Neuronal stem cell (in vitro differentiated cells): ENCODE measurements at regions not wholly inside any gene's neighbourhood (a gene's known extent, or its start where the extent isn't known, plus 50 kb on each side); places are given as distances from the start of the nearest gene placed in this dataset.

Experiments
- DNase-seq: peaks from one replicate; pipeline ENCODE4 v3.0.0-alpha.2; 2013; ENCODE audit warnings: low spot score
- H2AFZ ChIP-seq: one replicate; pipeline ENCODE4 v1.6.1; 2013; ENCODE audit warnings: mild to moderate bottlenecking, low read length, inconsistent platforms
- H2AK5ac ChIP-seq: 2 replicates; pipeline ENCODE4 v1.6.1; 2013; ENCODE audit warnings: low read depth, mild to moderate bottlenecking, inconsistent platforms, low read length, moderate library complexity, mixed read lengths
- H2BK120ac ChIP-seq: 2 replicates; pipeline ENCODE4 v1.6.1; 2013; ENCODE audit warnings: low read depth, mild to moderate bottlenecking, inconsistent platforms, low read length, moderate library complexity, mixed read lengths
- H2BK12ac ChIP-seq: one replicate; pipeline ENCODE4 v1.6.1; 2013; ENCODE audit warnings: low read length, inconsistent platforms
- H2BK15ac ChIP-seq: 2 replicates; pipeline ENCODE4 v1.6.1; 2013; ENCODE audit warnings: mild to moderate bottlenecking, low read length, inconsistent platforms, mixed read lengths
- H2BK5ac ChIP-seq: one replicate; pipeline ENCODE4 v1.6.1; 2013; ENCODE audit warnings: inconsistent platforms, mild to moderate bottlenecking, low read length, moderate library complexity
- H3K14ac ChIP-seq: one replicate; pipeline ENCODE4 v1.6.1; 2013; ENCODE audit warnings: low read length, inconsistent platforms
- H3K18ac ChIP-seq: 2 replicates; pipeline ENCODE4 v1.6.1; 2013; ENCODE audit warnings: low read length, inconsistent platforms
- H3K23ac ChIP-seq: 2 replicates; pipeline ENCODE4 v1.6.1; 2013; ENCODE audit warnings: low read depth, mild to moderate bottlenecking, mixed read lengths, low read length, inconsistent platforms; ENCODE audit not compliant: poor library complexity
- H3K27ac ChIP-seq: replicated peaks from 3 replicates; pipeline ENCODE4 v1.5.1; 2013; ENCODE audit warnings: low read length, inconsistent platforms
- H3K27me3 ChIP-seq, 3 experiments: 2 replicates each; pipeline ENCODE4 v1.6.1; 2013; ENCODE audit warnings: low read length in 3 of 3, mild to moderate bottlenecking in 2 of 3, inconsistent platforms in 1 of 3, low read depth in 1 of 3, mixed read lengths in 1 of 3, moderate library complexity in 1 of 3; ENCODE audit not compliant: control insufficient read depth in 3 of 3, insufficient read depth in 3 of 3
- H3K36me3 ChIP-seq, 2 donors: replicated peaks in 1 of 2; 2 replicates each; pipeline ENCODE4 v1.6.1; 2013; ENCODE audit warnings: low read length in 2 of 2; ENCODE audit not compliant: control insufficient read depth in 2 of 2, insufficient read depth in 2 of 2
- H3K4ac ChIP-seq: 2 replicates; pipeline ENCODE4 v1.6.1; 2013; ENCODE audit warnings: inconsistent platforms, mild to moderate bottlenecking, low read length, moderate library complexity
- H3K4me1 ChIP-seq, 2 donors: 1 replicate in 1 of 2; 2 replicates in 1 of 2; pipeline ENCODE4 v1.6.1; 2013; ENCODE audit warnings: low read length in 2 of 2, low read depth in 1 of 2; ENCODE audit not compliant: control insufficient read depth in 2 of 2, insufficient read depth in 1 of 2
- H3K4me2 ChIP-seq: one replicate; pipeline ENCODE4 v1.6.1; 2013; ENCODE audit warnings: mild to moderate bottlenecking, low read length, inconsistent platforms; ENCODE audit not compliant: insufficient read depth, poor library complexity, severe bottlenecking
- H3K4me3 ChIP-seq, 2 donors: 2 replicates each; pipeline ENCODE4 v1.5.1; 2013; ENCODE audit warnings: low read length in 2 of 2, mild to moderate bottlenecking in 2 of 2, inconsistent platforms in 1 of 2, moderate library complexity in 1 of 2
- H3K79me1 ChIP-seq: one replicate; pipeline ENCODE4 v1.6.1; 2013; ENCODE audit warnings: low read depth, mild to moderate bottlenecking, inconsistent platforms, low read length, moderate library complexity
- H3K9ac ChIP-seq: one replicate; pipeline ENCODE4 v1.6.1; 2013; ENCODE audit warnings: mild to moderate bottlenecking, low read depth, low read length, inconsistent platforms; ENCODE audit not compliant: poor library complexity
- H3K9me3 ChIP-seq, 2 donors: replicated peaks in 1 of 2; 2 replicates each; pipeline versions ENCODE3 to v1.6.1; 2013; ENCODE audit warnings: low read length in 2 of 2, mild to moderate bottlenecking in 2 of 2, inconsistent platforms in 1 of 2, low read depth in 1 of 2, mixed read lengths in 1 of 2, moderate library complexity in 1 of 2; ENCODE audit not compliant: control insufficient read depth in 2 of 2, insufficient read depth in 1 of 2
- H4K8ac ChIP-seq: one replicate; pipeline ENCODE4 v1.6.1; 2013; ENCODE audit warnings: low read depth, mild to moderate bottlenecking, inconsistent platforms, low read length, moderate library complexity
- H4K91ac ChIP-seq: one replicate; pipeline ENCODE4 v1.6.1; 2013; ENCODE audit warnings: low read length, low read depth, mild to moderate bottlenecking, inconsistent platforms; ENCODE audit not compliant: poor library complexity
- WGBS, 2 donors: extraction: QIAGEN DNeasy Blood & Tissue Kit; methylation state at CpG; one replicate each; pipeline ENCODE4 v1.1.7; 2013; ENCODE audit warnings: missing lambda C conversion rate in 2 of 2, mixed read lengths in 1 of 2; ENCODE audit not compliant: insufficient read length in 2 of 2, insufficient replicate concordance in 1 of 2; ENCODE audit errors: extremely low coverage in 2 of 2; 5-methylcytosine and 5-hydroxymethylcytosine counted together

DNA sequence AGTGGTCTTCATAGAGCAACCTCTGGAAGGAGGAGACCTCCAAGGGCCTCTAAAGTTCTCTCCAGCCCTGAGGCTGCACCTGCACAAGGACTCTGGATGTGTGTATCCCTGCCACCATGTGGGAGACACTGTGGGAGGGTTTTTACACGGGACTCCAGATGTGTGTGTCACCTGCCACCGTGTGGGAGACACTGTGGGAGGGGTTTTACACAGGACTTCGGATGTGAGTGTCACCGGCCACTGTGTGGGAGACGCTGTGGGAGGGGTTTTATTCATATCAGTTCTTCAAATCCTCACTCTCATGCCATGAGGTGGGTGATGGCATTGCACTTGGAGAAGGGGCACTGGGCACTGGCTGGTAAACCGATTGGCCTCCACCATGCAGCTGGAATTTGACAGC lies 90.2 kb upstream of the SSTR4 start:
- no peak for DNase-seq
- Histone ChIP-seq H2BK120ac (no peak overlapping the region), H2AFZ (no peak overlapping the region), H3K27me3 (no peaks in the 10 kb centered on the region), H3K18ac (no peak overlapping the region), H3K9me3 (no peaks in the 10 kb centered on the region), H4K91ac (no peak overlapping the region), H2AK5ac (no peak overlapping the region), H2BK5ac (no peak overlapping the region), H3K27ac (no peak overlapping the region), H3K36me3 (no peaks in the 10 kb centered on the region), H2BK15ac (no peak overlapping the region), H3K4me1 (peaks cover 0 to 4% of the 10 kb centered on the region in 2 donors), H3K14ac (no peak overlapping the region), H3K4me3 (no peak overlapping the region), H3K4ac (no peak overlapping the region), H3K4me2 (no peak overlapping the region), H4K8ac (no peak overlapping the region), H3K23ac (no peak overlapping the region), H2BK12ac (no peak overlapping the region), H3K79me1 (no peaks in the 10 kb centered on the region), H3K9ac (no peak overlapping the region)
- no CpG with 5 or more reads among the region's 6 CpGs for WGBS, 2 donors

- Histone ChIP-seq H3K79me1 (no peaks in the 10 kb centered on the region), H4K91ac (no peak overlapping the region), H3K4ac (no peak overlapping the region), H2AK5ac (no peak overlapping the region), H2BK12ac (no peak overlapping the region), H3K4me3 (no peak overlapping the region), H3K9me3 (no peaks in the 10 kb centered on the region), H3K27ac (no peak overlapping the region), H3K18ac (no peak overlapping the region), H2BK15ac (no peak overlapping the region), H2BK120ac (no peak overlapping the region), H3K4me2 (no peak overlapping the region), H3K9ac (no peak overlapping the region), H4K8ac (no peak overlapping the region), H3K14ac (no peak overlapping the region), H2BK5ac (no peak overlapping the region), H2AFZ (no peak overlapping the region), H3K27me3 (no peaks in the 10 kb centered on the region), H3K4me1 (no peaks in the 10 kb centered on the region), H3K23ac (no peak overlapping the region), H3K36me3 (no peaks in the 10 kb centered on the region)
- DNase-seq, result no peak
- WGBS, 2 donors, result no CpG with 5 or more reads among the region's 2 CpGs
Observed at GRCh38 chr20:22946596-22946995, 88.5 kb upstream of the SSTR4 start.

GRCh38 chr20:22949331-22950109 lies 85.6 kb upstream of the SSTR4 start:
- no peak overlapping the region for H2AK5ac ChIP-seq
- no peaks in the 10 kb centered on the region for H3K27me3 ChIP-seq
- no peak overlapping the region for H2BK15ac ChIP-seq
- H2BK12ac ChIP-seq, result no peak overlapping the region
- no peak overlapping the region for H3K23ac ChIP-seq
- no peak overlapping the region for H2BK5ac ChIP-seq
- no peak overlapping the region for H3K18ac ChIP-seq
- DNase-seq, result no peak
- H4K8ac ChIP-seq, result no peak overlapping the region
- H3K4me2 ChIP-seq, result no peak overlapping the region
- H3K9me3 ChIP-seq, result no peaks in the 10 kb centered on the region
- no peak overlapping the region for H3K14ac ChIP-seq
- H3K4me3 ChIP-seq, result no peak overlapping the region
- no peak overlapping the region for H2AFZ ChIP-seq
- WGBS, 2 donors, result no CpG with 5 or more reads among the region's 5 CpGs
- H3K4ac ChIP-seq, result no peak overlapping the region
- no peak overlapping the region for H3K27ac ChIP-seq
- no peaks in the 10 kb centered on the region for H3K79me1 ChIP-seq
- no peaks in the 10 kb centered on the region for H3K4me1 ChIP-seq
- H2BK120ac ChIP-seq, result no peak overlapping the region
- no peak overlapping the region for H3K9ac ChIP-seq
- no peaks in the 10 kb centered on the region for H3K36me3 ChIP-seq
- H4K91ac ChIP-seq, result no peak overlapping the region

DNA sequence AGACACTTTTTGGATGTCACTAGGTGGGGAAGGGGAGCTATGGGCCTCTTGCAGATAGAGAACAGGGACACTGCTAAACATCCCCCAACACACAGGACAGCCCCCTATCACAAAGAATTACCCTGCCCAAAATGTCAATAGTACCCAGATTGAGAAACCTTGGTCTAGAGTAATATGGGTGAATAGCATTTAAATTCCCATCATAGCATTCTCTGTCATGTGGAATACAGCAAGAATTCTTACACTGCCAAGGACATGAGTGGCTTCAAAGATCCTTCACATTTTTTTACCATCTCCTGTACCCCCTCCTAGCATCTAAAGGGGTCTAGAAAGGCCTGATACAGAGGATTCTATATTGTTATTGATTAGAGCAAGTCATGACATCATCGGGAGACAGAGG lies 83.1 kb upstream of the SSTR4 start:
- H3K4me1 ChIP-seq, result no peaks in the 10 kb centered on the region
- H2BK12ac ChIP-seq, result no peak overlapping the region

More for the DNA sequence above, 83.1 kb upstream of the SSTR4 start:
- H3K4ac ChIP-seq, result no peak overlapping the region
- H3K9ac ChIP-seq, result no peak overlapping the region
- no peak overlapping the region for H2AFZ ChIP-seq
- no CpG with 5 or more reads among the region's 1 CpG for WGBS, 2 donors
- no peaks in the 10 kb centered on the region for H3K36me3 ChIP-seq
- no peak overlapping the region for H3K14ac ChIP-seq
- no peak overlapping the region for H3K4me2 ChIP-seq
- no peaks in the 10 kb centered on the region for H3K9me3 ChIP-seq
- no peak overlapping the region for H3K18ac ChIP-seq
- H3K27me3 ChIP-seq, result no peaks in the 10 kb centered on the region
- H2BK5ac ChIP-seq, result no peak overlapping the region
- H3K23ac ChIP-seq, result no peak overlapping the region
- no peak overlapping the region for H4K91ac ChIP-seq
- DNase-seq, result no peak
- H2BK15ac ChIP-seq, result no peak overlapping the region
- H4K8ac ChIP-seq, result no peak overlapping the region
- H2AK5ac ChIP-seq, result no peak overlapping the region
- H3K79me1 ChIP-seq, result no peaks in the 10 kb centered on the region
- H3K4me3 ChIP-seq, result no peak overlapping the region
- H2BK120ac ChIP-seq, result no peak overlapping the region
- no peak overlapping the region for H3K27ac ChIP-seq
